HCT116 (cell line): ENCODE measurements at regions not wholly inside any gene's neighbourhood (a gene's known extent, or its start where the extent isn't known, plus 50 kb on each side); places are given as distances from the start of the nearest gene placed in this dataset.

ENCODE experiments used
- ATAC-seq: fragments of 200-7000 bp; cut with Tn5 transposase; 2 replicates; pipeline ENCODE4 v1.9.1; 2020; ENCODE audit warnings: mild to moderate bottlenecking, moderate library complexity
- BruUV-seq: library from RNA; stranded (reverse); fragments of 400-500 nt; replicated peaks from 2 replicates; lab custom pipeline; 2021; lab: Mats Ljungman, UMichigan
- CTCF ChIA-PET: fragments of 300-600 bp; sonication (Branson Sonifier 250); formaldehyde crosslinking; loops from one replicate; lab custom pipeline; 2021; ENCODE audit warnings: antibody characterized with exemption; lab: Charles Lee
- POLR2A ChIA-PET: fragments of 300-600, 350-600 bp; sonication (Branson Sonifier 250); formaldehyde crosslinking; loops from one replicate; lab custom pipeline; 2021; ENCODE audit warnings: antibody characterized with exemption; lab: Charles Lee
- RAD21 ChIA-PET, 2 experiments: fragments of 300-600 bp; sonication (Branson Sonifier 250); formaldehyde crosslinking; loops; one replicate each; lab custom pipeline; 2023; ENCODE audit warnings: low total read pairs in 2 of 2; ENCODE audit not compliant: uncharacterized antibody in 2 of 2, unreplicated experiment in 2 of 2, low non-redundant PET in 1 of 2; lab: Charles Lee
- DNase-seq: peaks from one replicate; pipeline ENCODE4 v3.0.0-alpha.2; 2010; ENCODE audit warnings: low read depth, low spot score
- H2AFZ ChIP-seq: fragments of 200-600 bp; shearing (Covaris generic), sonication (generic); 2 replicates; pipeline ENCODE4 v1.6.1; 2017; ENCODE audit warnings: low read depth, mixed run types, mixed read lengths, antibody characterized with exemption, low read length; ENCODE audit not compliant: poor library complexity, severe bottlenecking
- H3K27ac ChIP-seq: 2 replicates; pipeline ENCODE4 v1.5.1; 2012; ENCODE audit warnings: low read depth, low read length
- H3K27me3 ChIP-seq: fragments of 200-600 bp; sonication (generic); 2 replicates; pipeline ENCODE4 v1.6.1; 2016; ENCODE audit warnings: mixed run types, low read length, mixed read lengths; ENCODE audit not compliant: insufficient read depth
- H3K36me3 ChIP-seq, 2 experiments: fragments of 200-500 bp in 1 of 2; fragments of 200-600 bp in 1 of 2; sonication (Bioruptor generic) in 1 of 2; sonication (generic) in 1 of 2; 2 replicates each; pipeline versions ENCODE4 v1.5.1 to v1.6.1; 2014 to 2016; ENCODE audit warnings: low read length in 2 of 2, inconsistent platforms in 1 of 2, mixed read lengths in 1 of 2, mixed run types in 1 of 2; ENCODE audit not compliant: insufficient read depth in 2 of 2, control insufficient read depth in 1 of 2
- H3K4me1 ChIP-seq, 2 experiments: fragments of 200-600 bp in 1 of 2; sonication (generic) in 1 of 2; 2 replicates each; pipeline versions ENCODE4 v1.5.1 to v1.6.1; 2012 to 2017; ENCODE audit warnings: low read length in 2 of 2, inconsistent platforms in 1 of 2, mild to moderate bottlenecking in 1 of 2, mixed read lengths in 1 of 2, mixed run types in 1 of 2, moderate library complexity in 1 of 2; ENCODE audit not compliant: insufficient read depth in 2 of 2, control insufficient read depth in 1 of 2
- H3K4me2 ChIP-seq: fragments of 200-600 bp; sonication (generic); 2 replicates; pipeline ENCODE4 v1.6.1; 2017; ENCODE audit warnings: mixed run types, low read length, mixed read lengths
- H3K4me3 ChIP-seq, 2 experiments: fragments of 200-600 bp in 1 of 2; sonication (generic) in 1 of 2; replicated peaks in 1 of 2; 2 replicates each; pipeline ENCODE4 v1.5.1; 2011 to 2016; ENCODE audit warnings: low read length in 2 of 2, control low read depth in 1 of 2, low read depth in 1 of 2, mild to moderate bottlenecking in 1 of 2, mixed read lengths in 1 of 2, mixed run types in 1 of 2
- H3K79me2 ChIP-seq: fragments of 200-600 bp; sonication (generic); 2 replicates; pipeline ENCODE4 v1.6.1; 2017; ENCODE audit warnings: mild to moderate bottlenecking, mixed run types, low read length, moderate library complexity, mixed read lengths; ENCODE audit not compliant: insufficient read depth
- H3K9ac ChIP-seq: fragments of 200-600 bp; sonication (generic); 2 replicates; pipeline ENCODE4 v1.6.1; 2016; ENCODE audit warnings: low read length, mixed read lengths
- H3K9me2 ChIP-seq: fragments of 200-600 bp; sonication (generic), shearing (Covaris generic); 2 replicates; pipeline ENCODE4 v1.6.1; 2017; ENCODE audit warnings: mixed run types, mild to moderate bottlenecking, moderate library complexity; ENCODE audit not compliant: insufficient read depth
- H3K9me3 ChIP-seq, 2 experiments: fragments of 200-500 bp in 1 of 2; fragments of 200-600 bp in 1 of 2; sonication (Bioruptor generic) in 1 of 2; sonication (generic) in 1 of 2; 2 replicates each; pipeline ENCODE4 v1.6.1; 2014 to 2017; ENCODE audit warnings: low read length in 2 of 2, mixed read lengths in 2 of 2, inconsistent platforms in 1 of 2, low read depth in 1 of 2, mild to moderate bottlenecking in 1 of 2, mixed run types in 1 of 2, moderate library complexity in 1 of 2; ENCODE audit not compliant: control insufficient read depth in 1 of 2, insufficient read depth in 1 of 2
- H4K20me1 ChIP-seq: fragments of 200-600 bp; sonication (generic), shearing (Covaris generic); 2 replicates; pipeline ENCODE4 v1.6.1; 2017; ENCODE audit warnings: mixed run types, mild to moderate bottlenecking, moderate library complexity; ENCODE audit not compliant: insufficient read depth
- CBX3 ChIP-seq: IDR thresholded peaks from 2 replicates; pipeline ENCODE4 v1.6.1; 2012; ENCODE audit warnings: low read depth
- CEBPB ChIP-seq: IDR thresholded peaks from 2 replicates; pipeline ENCODE4 v1.6.1; 2012; ENCODE audit warnings: low read depth
- EGR1 ChIP-seq: IDR thresholded peaks from 2 replicates; pipeline ENCODE4 v1.6.1; 2012; ENCODE audit warnings: low read depth
- ELF1 ChIP-seq: IDR thresholded peaks from 2 replicates; pipeline ENCODE4 v1.6.1; 2012; ENCODE audit warnings: low read depth, borderline replicate concordance
- EZH2 ChIP-seq: fragments of 200-600 bp; sonication (generic); IDR thresholded peaks from 2 replicates; pipeline ENCODE4 v1.6.1; 2017; ENCODE audit warnings: antibody characterized with exemption, mixed run types
- JUND ChIP-seq: IDR thresholded peaks from 2 replicates; pipeline ENCODE4 v1.6.1; 2012
- POLR2AphosphoS5 ChIP-seq: IDR thresholded peaks from 2 replicates; pipeline ENCODE4 v1.6.1; 2011; ENCODE audit warnings: mild to moderate bottlenecking, low read depth, low read length, moderate library complexity
- REST ChIP-seq: IDR thresholded peaks from 2 replicates; pipeline ENCODE4 v1.6.1; 2012; ENCODE audit warnings: low read depth
- SP1 ChIP-seq: IDR thresholded peaks from 2 replicates; pipeline ENCODE4 v1.6.1; 2012; ENCODE audit warnings: low read depth
- SRF ChIP-seq: IDR thresholded peaks from 2 replicates; pipeline ENCODE4 v1.6.1; 2012; ENCODE audit warnings: low read depth
- TCF7L2 ChIP-seq: IDR thresholded peaks from 2 replicates; pipeline ENCODE4 v1.7.0; 2011; ENCODE audit warnings: borderline replicate concordance, inconsistent platforms; ENCODE audit not compliant: insufficient read depth, insufficient read length; ENCODE audit errors: extremely low read depth
- YY1 ChIP-seq: IDR thresholded peaks from 2 replicates; pipeline ENCODE4 v1.6.1; 2011; ENCODE audit warnings: low read length, low read depth, moderate library complexity, mild to moderate bottlenecking; ENCODE audit not compliant: insufficient replicate concordance; ENCODE audit errors: extremely low read depth
- intact Hi-C: fragments of 100-400 bp; cut with micrococcal nuclease; formaldehyde crosslinking; loops from 2 replicates; pipeline ENCODE4 v1.10.0; 2022
- TF ChIP-seq, protein P1 (sequence below): IDR thresholded peaks from 2 replicates; pipeline ENCODE4 v1.6.1; 2011; ENCODE audit warnings: mild to moderate bottlenecking, low read length, moderate library complexity; ENCODE audit not compliant: insufficient replicate concordance; ENCODE audit errors: extremely low read depth
- TF ChIP-seq, protein P2 (sequence below), 3 experiments: fragments of 200-600 bp in 1 of 3; sonication (generic) in 1 of 3; IDR thresholded peaks in 2 of 3; conservative IDR thresholded peaks in 1 of 3; 2 replicates each; pipeline ENCODE4 v1.5.1; 2012 to 2017; ENCODE audit warnings: low read depth in 2 of 3, low read length in 2 of 3, antibody characterized with exemption in 1 of 3, borderline replicate concordance in 1 of 3, control low read depth in 1 of 3, mild to moderate bottlenecking in 1 of 3, mixed read lengths in 1 of 3, mixed run types in 1 of 3, moderate library complexity in 1 of 3; ENCODE audit not compliant: insufficient read depth in 1 of 3

DNA sequence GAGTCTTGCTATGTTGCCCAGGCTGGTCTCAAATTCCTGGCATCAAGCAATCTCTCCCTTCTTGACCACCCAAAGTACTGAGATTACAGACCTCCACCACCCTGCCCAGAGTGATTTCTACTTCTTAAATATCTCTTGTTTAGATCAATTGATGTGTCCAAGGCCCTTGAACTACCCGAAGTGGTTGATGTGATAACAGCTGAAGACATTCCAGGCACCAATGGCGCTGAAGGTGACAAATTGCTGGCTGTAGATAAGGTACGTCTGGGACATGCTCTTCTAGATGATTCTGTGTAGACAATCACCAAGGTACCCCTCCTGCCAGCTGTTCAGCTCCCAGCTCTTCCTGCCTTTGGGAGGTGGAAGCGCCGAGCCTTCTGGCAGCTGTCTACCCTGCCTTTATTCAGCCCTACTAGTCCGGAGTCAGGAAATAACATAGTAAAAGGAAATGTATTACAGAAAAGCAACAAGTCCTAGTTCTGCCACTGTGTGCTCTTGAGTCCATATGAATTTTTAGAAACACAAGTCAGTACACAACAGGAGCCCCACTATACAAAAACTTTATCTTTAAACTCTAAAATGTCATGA lies 61.3 kb upstream of the BZW1 start:
- H3K27ac ChIP-seq = no peak overlapping the region
- no peak overlapping the region for H2AFZ ChIP-seq
- H3K36me3 ChIP-seq = no peaks in the 10 kb centered on the region
- peaks cover 11 to 29% of the 10 kb centered on the region in 2 experiments for H3K4me1 ChIP-seq
- H3K9me2 ChIP-seq = no peaks in the 10 kb centered on the region
- no peak overlapping the region for H3K4me2 ChIP-seq
- H3K9me3 ChIP-seq = no peaks in the 10 kb centered on the region
- no peak for ATAC-seq
- DNase-seq = no peak
- H3K9ac ChIP-seq = no peak overlapping the region
- no peak overlapping the region for H3K4me3 ChIP-seq
- TF ChIP-seq EGR1 (no peak), EZH2 (no peak), ELF1 (no peak), SRF (no peak), REST (no peak), CBX3 (no peak), SP1 (no peak), CEBPB (no peak), POLR2AphosphoS5 (no peak), YY1 (no peak), TCF7L2 (no peak), JUND (no peak)
- TF ChIP-seq, protein P1, sequence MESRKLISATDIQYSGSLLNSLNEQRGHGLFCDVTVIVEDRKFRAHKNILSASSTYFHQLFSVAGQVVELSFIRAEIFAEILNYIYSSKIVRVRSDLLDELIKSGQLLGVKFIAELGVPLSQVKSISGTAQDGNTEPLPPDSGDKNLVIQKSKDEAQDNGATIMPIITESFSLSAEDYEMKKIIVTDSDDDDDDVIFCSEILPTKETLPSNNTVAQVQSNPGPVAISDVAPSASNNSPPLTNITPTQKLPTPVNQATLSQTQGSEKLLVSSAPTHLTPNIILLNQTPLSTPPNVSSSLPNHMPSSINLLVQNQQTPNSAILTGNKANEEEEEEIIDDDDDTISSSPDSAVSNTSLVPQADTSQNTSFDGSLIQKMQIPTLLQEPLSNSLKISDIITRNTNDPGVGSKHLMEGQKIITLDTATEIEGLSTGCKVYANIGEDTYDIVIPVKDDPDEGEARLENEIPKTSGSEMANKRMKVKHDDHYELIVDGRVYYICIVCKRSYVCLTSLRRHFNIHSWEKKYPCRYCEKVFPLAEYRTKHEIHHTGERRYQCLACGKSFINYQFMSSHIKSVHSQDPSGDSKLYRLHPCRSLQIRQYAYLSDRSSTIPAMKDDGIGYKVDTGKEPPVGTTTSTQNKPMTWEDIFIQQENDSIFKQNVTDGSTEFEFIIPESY = no peak
- TF ChIP-seq, protein P2, sequence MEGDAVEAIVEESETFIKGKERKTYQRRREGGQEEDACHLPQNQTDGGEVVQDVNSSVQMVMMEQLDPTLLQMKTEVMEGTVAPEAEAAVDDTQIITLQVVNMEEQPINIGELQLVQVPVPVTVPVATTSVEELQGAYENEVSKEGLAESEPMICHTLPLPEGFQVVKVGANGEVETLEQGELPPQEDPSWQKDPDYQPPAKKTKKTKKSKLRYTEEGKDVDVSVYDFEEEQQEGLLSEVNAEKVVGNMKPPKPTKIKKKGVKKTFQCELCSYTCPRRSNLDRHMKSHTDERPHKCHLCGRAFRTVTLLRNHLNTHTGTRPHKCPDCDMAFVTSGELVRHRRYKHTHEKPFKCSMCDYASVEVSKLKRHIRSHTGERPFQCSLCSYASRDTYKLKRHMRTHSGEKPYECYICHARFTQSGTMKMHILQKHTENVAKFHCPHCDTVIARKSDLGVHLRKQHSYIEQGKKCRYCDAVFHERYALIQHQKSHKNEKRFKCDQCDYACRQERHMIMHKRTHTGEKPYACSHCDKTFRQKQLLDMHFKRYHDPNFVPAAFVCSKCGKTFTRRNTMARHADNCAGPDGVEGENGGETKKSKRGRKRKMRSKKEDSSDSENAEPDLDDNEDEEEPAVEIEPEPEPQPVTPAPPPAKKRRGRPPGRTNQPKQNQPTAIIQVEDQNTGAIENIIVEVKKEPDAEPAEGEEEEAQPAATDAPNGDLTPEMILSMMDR (IDR thresholded peaks at IDR 0.05 in 2 of 3, conservative IDR thresholded peaks at IDR 0.05 in 1 of 3; ENCODE audit: borderline replicate concordance in 1 of 3, insufficient read depth in 1 of 3, low read depth in 2 of 3, low read length in 2 of 3) = no peak
- ChIA-PET POLR2A (interaction anchor here (1.2 kb wide), 1 partner anchor 16 kb away, joined by 4 read pairs; no protein-coding TSS in a partner anchor), CTCF (no interaction called here), RAD21 (no interaction called here)
- BruUV-seq = no TSS peak
- no peaks in the 10 kb centered on the region for H4K20me1 ChIP-seq
- intact Hi-C loops = no loop called here
- no peaks in the 10 kb centered on the region for H3K79me2 ChIP-seq
- H3K27me3 ChIP-seq = no peaks in the 10 kb centered on the region
